ENCODE measurements at regions not wholly inside any gene's neighbourhood (a gene's known extent, or its start where the extent isn't known, plus 50 kb on each side); places are given as distances from the start of the nearest gene placed in this dataset.

GRCh38 chr10:64265961-64266360, 744.8 kb downstream of the REEP3 start:
- TF ChIP-seq, protein P1, sequence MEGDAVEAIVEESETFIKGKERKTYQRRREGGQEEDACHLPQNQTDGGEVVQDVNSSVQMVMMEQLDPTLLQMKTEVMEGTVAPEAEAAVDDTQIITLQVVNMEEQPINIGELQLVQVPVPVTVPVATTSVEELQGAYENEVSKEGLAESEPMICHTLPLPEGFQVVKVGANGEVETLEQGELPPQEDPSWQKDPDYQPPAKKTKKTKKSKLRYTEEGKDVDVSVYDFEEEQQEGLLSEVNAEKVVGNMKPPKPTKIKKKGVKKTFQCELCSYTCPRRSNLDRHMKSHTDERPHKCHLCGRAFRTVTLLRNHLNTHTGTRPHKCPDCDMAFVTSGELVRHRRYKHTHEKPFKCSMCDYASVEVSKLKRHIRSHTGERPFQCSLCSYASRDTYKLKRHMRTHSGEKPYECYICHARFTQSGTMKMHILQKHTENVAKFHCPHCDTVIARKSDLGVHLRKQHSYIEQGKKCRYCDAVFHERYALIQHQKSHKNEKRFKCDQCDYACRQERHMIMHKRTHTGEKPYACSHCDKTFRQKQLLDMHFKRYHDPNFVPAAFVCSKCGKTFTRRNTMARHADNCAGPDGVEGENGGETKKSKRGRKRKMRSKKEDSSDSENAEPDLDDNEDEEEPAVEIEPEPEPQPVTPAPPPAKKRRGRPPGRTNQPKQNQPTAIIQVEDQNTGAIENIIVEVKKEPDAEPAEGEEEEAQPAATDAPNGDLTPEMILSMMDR (IDR thresholded peaks at IDR 0.05), result no peak
- no peak for TF ChIP-seq EZH2 (IDR thresholded peaks at IDR 0.05; ENCODE audit: borderline replicate concordance, insufficient read depth, low read depth, low read length, poor library complexity, severe bottlenecking)

All from B cell (primary cell).